BJ (cell line): ENCODE measurements at regions not wholly inside any gene's neighbourhood (a gene's known extent, or its start where the extent isn't known, plus 50 kb on each side); places are given as distances from the start of the nearest gene placed in this dataset.

Experiments
- CTCF ChIA-PET: fragments of 350-600 bp; formaldehyde crosslinking; extraction: SDS; loops from one replicate; lab custom pipeline; 2021; ENCODE audit warnings: antibody characterized with exemption, inconsistent platforms; lab: Yijun Ruan, JAX
- POLR2A ChIA-PET: fragments of 300-600 bp; sonication (Branson Sonifier 250); formaldehyde crosslinking; extraction: SDS; loops from one replicate; lab custom pipeline; 2021; ENCODE audit warnings: antibody characterized with exemption; lab: Charles Lee
- DNase-seq: peaks from one replicate; pipeline ENCODE4 v3.0.0-alpha.2; 2011; ENCODE audit warnings: low read depth
- H3K27me3 ChIP-seq: 2 replicates; pipeline ENCODE4 v1.6.0; 2011; ENCODE audit warnings: low read length; ENCODE audit not compliant: control insufficient read depth, insufficient read depth
- H3K36me3 ChIP-seq: 2 replicates; pipeline ENCODE4 v1.5.1; 2011; ENCODE audit warnings: low read length; ENCODE audit not compliant: control insufficient read depth, insufficient read depth
- H3K4me3 ChIP-seq: 2 replicates; pipeline ENCODE4 v1.5.1; 2011; ENCODE audit warnings: low read depth, mild to moderate bottlenecking, control low read depth, low read length
- CTCF ChIP-seq: IDR thresholded peaks from 2 replicates; pipeline ENCODE4 v1.5.1; 2011; ENCODE audit warnings: low read depth, mild to moderate bottlenecking, control low read depth, inconsistent platforms, low read length, moderate library complexity; ENCODE audit not compliant: insufficient read depth

GRCh38 chr15:29467091-29467490, 197.5 kb upstream of the NSMCE3 start:
- ChIA-PET POLR2A (no interaction called here), CTCF (interaction anchor here (0.6 to 1.8 kb wide), 3 partner anchors 11 to 88 kb away, joined by 3 to 4 read pairs (median 3); no protein-coding TSS in a partner anchor)
- no peak for DNase-seq
- Histone ChIP-seq H3K4me3 (no peak overlapping the region), H3K36me3 (no peaks in the 10 kb centered on the region), H3K27me3 (no peaks in the 10 kb centered on the region)
- no peak for TF ChIP-seq CTCF

- Histone ChIP-seq H3K27me3 (no peaks in the 10 kb centered on the region), H3K36me3 (no peaks in the 10 kb centered on the region), H3K4me3 (no peak overlapping the region)
- no peak for TF ChIP-seq CTCF
- ChIA-PET POLR2A (no interaction called here), CTCF (interaction anchor here (1.2 kb wide), 1 partner anchor 20 kb away, joined by 3 read pairs; no protein-coding TSS in a partner anchor)
- no peak for DNase-seq
Observed at GRCh38 chr15:29466292-29466691, 196.7 kb upstream of the NSMCE3 start.

- Histone ChIP-seq H3K36me3 (no peaks in the 10 kb centered on the region), H3K27me3 (no peaks in the 10 kb centered on the region), H3K4me3 (no peak overlapping the region)
- CTCF ChIA-PET, result interaction anchor here (1.2 kb wide), 1 partner anchor 21 kb away, joined by 3 read pairs; no protein-coding TSS in a partner anchor
- POLR2A ChIA-PET, result no interaction called here
- DNase-seq, result no peak
- no peak for TF ChIP-seq CTCF
Observed at GRCh38 chr15:29465816-29466215, 196.2 kb upstream of the NSMCE3 start.

- POLR2A ChIA-PET, result no interaction called here
- Histone ChIP-seq H3K36me3 (no peaks in the 10 kb centered on the region), H3K4me3 (no peak overlapping the region), H3K27me3 (no peaks in the 10 kb centered on the region)
- DNase-seq, result no peak
- no peak for TF ChIP-seq CTCF
- CTCF ChIA-PET, result interaction anchor here (0.7 to 1.2 kb wide), 2 partner anchors 13 to 21 kb away, joined by 3 read pairs; no protein-coding TSS in a partner anchor
Observed at GRCh38 chr15:29465196-29465595, 195.6 kb upstream of the NSMCE3 start.

- TF ChIP-seq CTCF, result no peak
- Histone ChIP-seq H3K27me3 (no peaks in the 10 kb centered on the region), H3K36me3 (no peaks in the 10 kb centered on the region), H3K4me3 (no peak overlapping the region)
- POLR2A ChIA-PET, result no interaction called here
- DNase-seq, result no peak
- CTCF ChIA-PET, result no interaction called here
Observed at GRCh38 chr15:29461877-29462276, 192.3 kb upstream of the NSMCE3 start.
